Stimulated activated naive CD8-positive, alpha-beta T cell treated with anti-CD3 and anti-CD28 coated beads, Interleukin-15, Interleukin-2, amounts not matched to agents 100 ng/mL and 50 ng/mL, for 24 hours (primary cell): ENCODE measurements at regions not wholly inside any gene's neighbourhood (a gene's known extent, or its start where the extent isn't known, plus 50 kb on each side); places are given as distances from the start of the nearest gene placed in this dataset.
"Not testable (repeated sequence)": the region's sequence is repeated elsewhere in the genome, so short reads cannot be mapped to it uniquely, and the experiment has no call there.

Experiments used
- H3K27ac Mint-ChIP-seq: one replicate; pipeline ENCODE4 v1.8.0; 2021; ENCODE audit warnings: mild to moderate bottlenecking, mixed read lengths
- H3K27me3 Mint-ChIP-seq: one replicate; pipeline ENCODE4 v1.8.0; 2021; ENCODE audit warnings: mixed read lengths
- H3K36me3 Mint-ChIP-seq: one replicate; pipeline ENCODE4 v1.8.0; 2021; ENCODE audit warnings: low read depth, mixed read lengths
- H3K4me1 Mint-ChIP-seq: one replicate; pipeline ENCODE4 v1.8.0; 2021; ENCODE audit warnings: low read depth, mixed read lengths
- H3K4me3 Mint-ChIP-seq: one replicate; pipeline ENCODE4 v1.8.0; 2021; ENCODE audit warnings: mild to moderate bottlenecking, mixed read lengths
- H3K9me3 Mint-ChIP-seq: one replicate; pipeline ENCODE4 v1.8.0; 2021; ENCODE audit warnings: mixed read lengths

GRCh38 chr1:221285458-221286210 lies 406.4 kb downstream of the HLX start:
- H3K9me3 Mint-ChIP-seq, H3K36me3 Mint-ChIP-seq, H3K27ac Mint-ChIP-seq, H3K4me1 Mint-ChIP-seq, H3K4me3 Mint-ChIP-seq: not testable (repeated sequence)
- H3K27me3 Mint-ChIP-seq: peaks cover 12% of the 10 kb centered on the region

- Mint-ChIP-seq H3K27me3 (peaks cover 12% of the 10 kb centered on the region), H3K9me3 (no peaks in the 10 kb centered on the region), H3K4me3 (no peak overlapping the region), H3K36me3 (no peaks in the 10 kb centered on the region), H3K27ac (no peak overlapping the region), H3K4me1 (no peaks in the 10 kb centered on the region)
Measured at GRCh38 chr1:221286399-221286798, 407.2 kb downstream of the HLX start.

GRCh38 chr1:221289103-221289502 lies 409.9 kb downstream of the HLX start:
- no peak overlapping the region for H3K27ac Mint-ChIP-seq
- H3K36me3 Mint-ChIP-seq: no peaks in the 10 kb centered on the region
- H3K4me1 Mint-ChIP-seq: no peaks in the 10 kb centered on the region
- H3K9me3 Mint-ChIP-seq: no peaks in the 10 kb centered on the region
- H3K4me3 Mint-ChIP-seq: no peak overlapping the region
- no peaks in the 10 kb centered on the region for H3K27me3 Mint-ChIP-seq

GRCh38 chr1:221290669-221291068 lies 411.4 kb downstream of the HLX start:
- Mint-ChIP-seq H3K4me3 (no peak overlapping the region), H3K9me3 (no peaks in the 10 kb centered on the region), H3K27me3 (no peaks in the 10 kb centered on the region), H3K4me1 (no peaks in the 10 kb centered on the region), H3K27ac (no peak overlapping the region), H3K36me3 (no peaks in the 10 kb centered on the region)

GRCh38 chr1:221291113-221291512 lies 411.9 kb downstream of the HLX start:
- H3K36me3 Mint-ChIP-seq: no peaks in the 10 kb centered on the region
- H3K4me1 Mint-ChIP-seq: no peaks in the 10 kb centered on the region
- H3K4me3 Mint-ChIP-seq: no peak overlapping the region
- no peaks in the 10 kb centered on the region for H3K27me3 Mint-ChIP-seq
- H3K27ac Mint-ChIP-seq: no peak overlapping the region
- H3K9me3 Mint-ChIP-seq: no peaks in the 10 kb centered on the region

GRCh38 chr1:221292652-221293051 lies 413.4 kb downstream of the HLX start:
- no peaks in the 10 kb centered on the region for H3K4me1 Mint-ChIP-seq
- H3K4me3 Mint-ChIP-seq: no peak overlapping the region
- no peaks in the 10 kb centered on the region for H3K36me3 Mint-ChIP-seq
- H3K27me3 Mint-ChIP-seq: no peaks in the 10 kb centered on the region
- no peak overlapping the region for H3K27ac Mint-ChIP-seq
- H3K9me3 Mint-ChIP-seq: no peaks in the 10 kb centered on the region

- Mint-ChIP-seq H3K27me3 (peaks cover 5% of the 10 kb centered on the region), H3K36me3 (no peaks in the 10 kb centered on the region), H3K9me3 (no peaks in the 10 kb centered on the region), H3K4me1 (no peaks in the 10 kb centered on the region), H3K4me3 (no peak overlapping the region), H3K27ac (no peak overlapping the region)
Measured at GRCh38 chr1:221294242-221294641, 415.0 kb downstream of the HLX start.

GRCh38 chr1:221302357-221302756 lies 423.1 kb downstream of the HLX start:
- no peak overlapping the region for H3K4me3 Mint-ChIP-seq
- no peak overlapping the region for H3K27ac Mint-ChIP-seq
- H3K4me1 Mint-ChIP-seq: no peaks in the 10 kb centered on the region
- peaks cover 26% of the 10 kb centered on the region for H3K27me3 Mint-ChIP-seq
- no peaks in the 10 kb centered on the region for H3K9me3 Mint-ChIP-seq
- H3K36me3 Mint-ChIP-seq: no peaks in the 10 kb centered on the region

GRCh38 chr1:221302810-221303209 lies 423.6 kb downstream of the HLX start:
- H3K9me3 Mint-ChIP-seq: no peaks in the 10 kb centered on the region
- H3K27ac Mint-ChIP-seq: no peak overlapping the region
- no peaks in the 10 kb centered on the region for H3K36me3 Mint-ChIP-seq
- no peaks in the 10 kb centered on the region for H3K4me1 Mint-ChIP-seq
- peaks cover 26% of the 10 kb centered on the region for H3K27me3 Mint-ChIP-seq
- H3K4me3 Mint-ChIP-seq: no peak overlapping the region

GRCh38 chr1:221303623-221304022 lies 424.4 kb downstream of the HLX start:
- no peaks in the 10 kb centered on the region for H3K9me3 Mint-ChIP-seq
- H3K27me3 Mint-ChIP-seq: peaks cover 21% of the 10 kb centered on the region
- H3K4me1 Mint-ChIP-seq: no peaks in the 10 kb centered on the region
- H3K4me3 Mint-ChIP-seq: no peak overlapping the region
- H3K36me3 Mint-ChIP-seq: no peaks in the 10 kb centered on the region
- no peak overlapping the region for H3K27ac Mint-ChIP-seq

- Mint-ChIP-seq H3K4me3 (no peak overlapping the region), H3K27ac (no peak overlapping the region), H3K27me3 (peaks cover 19% of the 10 kb centered on the region), H3K36me3 (no peaks in the 10 kb centered on the region), H3K4me1 (no peaks in the 10 kb centered on the region), H3K9me3 (peaks cover 3% of the 10 kb centered on the region)
Measured at GRCh38 chr1:221306239-221306638, 427.0 kb downstream of the HLX start.

- Mint-ChIP-seq H3K9me3 (peaks cover 3% of the 10 kb centered on the region), H3K27me3 (peaks cover 7% of the 10 kb centered on the region), H3K4me3 (no peak overlapping the region), H3K27ac (no peak overlapping the region), H3K36me3 (no peaks in the 10 kb centered on the region), H3K4me1 (no peaks in the 10 kb centered on the region)
Measured at GRCh38 chr1:221308534-221309511, 429.6 kb downstream of the HLX start.

GRCh38 chr1:221309723-221310122 lies 430.5 kb downstream of the HLX start:
- no peaks in the 10 kb centered on the region for H3K4me1 Mint-ChIP-seq

GRCh38 chr1:221310180-221310579 lies 430.9 kb downstream of the HLX start:
- Mint-ChIP-seq H3K36me3 (no peaks in the 10 kb centered on the region), H3K27me3 (peaks cover 10% of the 10 kb centered on the region), H3K27ac (no peak overlapping the region), H3K4me1 (no peaks in the 10 kb centered on the region), H3K9me3 (peaks cover 3% of the 10 kb centered on the region), H3K4me3 (no peak overlapping the region)

More at GRCh38 chr1:221309723-221310122, 430.5 kb downstream of the HLX start:
- no peak overlapping the region for H3K4me3 Mint-ChIP-seq
- peaks cover 3% of the 10 kb centered on the region for H3K9me3 Mint-ChIP-seq
- no peak overlapping the region for H3K27ac Mint-ChIP-seq
- H3K27me3 Mint-ChIP-seq: peaks cover 7% of the 10 kb centered on the region
- H3K36me3 Mint-ChIP-seq: no peaks in the 10 kb centered on the region

GRCh38 chr1:221315330-221315729 lies 426.6 kb downstream of the DUSP10 start:
- no peak overlapping the region for H3K27ac Mint-ChIP-seq
- H3K4me3 Mint-ChIP-seq: no peak overlapping the region
- no peaks in the 10 kb centered on the region for H3K36me3 Mint-ChIP-seq
- H3K9me3 Mint-ChIP-seq: no peaks in the 10 kb centered on the region
- peaks cover 9% of the 10 kb centered on the region for H3K27me3 Mint-ChIP-seq
- no peaks in the 10 kb centered on the region for H3K4me1 Mint-ChIP-seq
